ENCODE measurements at regions not wholly inside any gene's neighbourhood (a gene's known extent, or its start where the extent isn't known, plus 50 kb on each side); places are given as distances from the start of the nearest gene placed in this dataset.

GRCh38 chr14:85295318-85295717, 234.6 kb upstream of the FLRT2 start:
- TF ChIP-seq POLR2A (IDR thresholded peaks at IDR 0.05) (no peak), CTCF (IDR thresholded peaks at IDR 0.05) (no peak)
- no peak overlapping the region for H3K4me3 ChIP-seq (ENCODE audit: low read depth, poor library complexity, severe bottlenecking)
- intact Hi-C loops (cut with DNase I; ENCODE audit: low total_unique reads): no loop called here
- no peak for DNase-seq (ENCODE audit: low spot score in 2 of 2)
- WGBS, 2 donors: 74 to 92% methylated on average over 1 of the region's 1 CpG

- intact Hi-C loops (cut with DNase I; ENCODE audit: low total_unique reads): no loop called here
- no peak overlapping the region for H3K4me3 ChIP-seq (ENCODE audit: low read depth, poor library complexity, severe bottlenecking)
- 66 to 77% methylated on average over 3 of the region's 3 CpGs for WGBS, 2 donors
- DNase-seq (ENCODE audit: low spot score in 2 of 2): no peak
- TF ChIP-seq CTCF (IDR thresholded peaks at IDR 0.05) (no peak), POLR2A (IDR thresholded peaks at IDR 0.05) (no peak)
These were observed 233.3 kb upstream of the FLRT2 start for GRCh38 chr14:85296456-85297210.

- H3K4me3 ChIP-seq (ENCODE audit: low read depth, poor library complexity, severe bottlenecking): no peak overlapping the region
- intact Hi-C loops (cut with DNase I; ENCODE audit: low total_unique reads): no loop called here
- 66 to 79% methylated on average over 1 of the region's 1 CpG for WGBS, 2 donors
- no peak for DNase-seq (ENCODE audit: low spot score in 2 of 2)
- TF ChIP-seq POLR2A (IDR thresholded peaks at IDR 0.05) (no peak), CTCF (IDR thresholded peaks at IDR 0.05) (no peak)
These were observed 229.8 kb upstream of the FLRT2 start for GRCh38 chr14:85300107-85300506.

- no peak for DNase-seq (ENCODE audit: low spot score in 2 of 2)
- no peak overlapping the region for H3K4me3 ChIP-seq (ENCODE audit: low read depth, poor library complexity, severe bottlenecking)
- WGBS, 2 donors: 81 to 85% methylated on average over 4 of the region's 4 CpGs
- TF ChIP-seq CTCF (IDR thresholded peaks at IDR 0.05) (no peak), POLR2A (IDR thresholded peaks at IDR 0.05) (no peak)
- intact Hi-C loops (cut with DNase I; ENCODE audit: low total_unique reads): no loop called here
These were observed 228.4 kb upstream of the FLRT2 start for GRCh38 chr14:85301506-85301905.

GRCh38 chr14:85306024-85306423, 223.9 kb upstream of the FLRT2 start:
- intact Hi-C loops (cut with DNase I; ENCODE audit: low total_unique reads): no loop called here
- 82 to 87% methylated on average over 3 of the region's 3 CpGs for WGBS, 2 donors
- DNase-seq (ENCODE audit: low spot score in 2 of 2): no peak
- H3K4me3 ChIP-seq (ENCODE audit: low read depth, poor library complexity, severe bottlenecking): no peak overlapping the region
- TF ChIP-seq CTCF (IDR thresholded peaks at IDR 0.05): no peak
- no peak for TF ChIP-seq POLR2A (IDR thresholded peaks at IDR 0.05)
